ENCODE measurements at regions not wholly inside any gene's neighbourhood (a gene's known extent, or its start where the extent isn't known, plus 50 kb on each side); places are given as distances from the start of the nearest gene placed in this dataset.

GRCh38 chr12:114799574-114800487, 115.9 kb upstream of the TBX3 start:
- DNase-seq (ENCODE audit: low spot score): no peak
- H3K27ac ChIP-seq: no peak overlapping the region

GRCh38 chr12:114794049-114794558, 110.1 kb upstream of the TBX3 start:
- no peak for DNase-seq (ENCODE audit: low spot score)
- no peak for TF ChIP-seq CTCF (IDR thresholded peaks at IDR 0.05)
- Histone ChIP-seq H3K4me3 (no peak overlapping the region), H3K27ac (no peak overlapping the region)

More at GRCh38 chr12:114799574-114800487, 115.9 kb upstream of the TBX3 start:
- TF ChIP-seq CTCF (IDR thresholded peaks at IDR 0.05): no peak
- no peak overlapping the region for H3K4me3 ChIP-seq

GRCh38 chr12:114790276-114790675, 106.3 kb upstream of the TBX3 start:
- H3K27ac ChIP-seq: no peak overlapping the region
- H3K4me3 ChIP-seq: no peak overlapping the region
- TF ChIP-seq CTCF (IDR thresholded peaks at IDR 0.05): no peak
- no peak for DNase-seq (ENCODE audit: low spot score)

GRCh38 chr12:114789821-114790220, 105.8 kb upstream of the TBX3 start:
- Histone ChIP-seq H3K4me3 (no peak overlapping the region), H3K27ac (no peak overlapping the region)
- DNase-seq (ENCODE audit: low spot score): no peak
- TF ChIP-seq CTCF (IDR thresholded peaks at IDR 0.05): no peak

GRCh38 chr12:114789276-114789675, 105.3 kb upstream of the TBX3 start:
- no peak for DNase-seq (ENCODE audit: low spot score)
- TF ChIP-seq CTCF (IDR thresholded peaks at IDR 0.05): no peak
- Histone ChIP-seq H3K27ac (no peak overlapping the region), H3K4me3 (no peak overlapping the region)

- H3K4me3 ChIP-seq: no peak overlapping the region
- H3K27ac ChIP-seq: no peak overlapping the region
- DNase-seq (ENCODE audit: low spot score): no peak
- TF ChIP-seq CTCF (IDR thresholded peaks at IDR 0.05): no peak
Measured at GRCh38 chr12:114784526-114784925, 100.6 kb upstream of the TBX3 start.

All from coronary artery (tissue), 2 donors.